ENCODE measurements at regions not wholly inside any gene's neighbourhood (a gene's known extent, or its start where the extent isn't known, plus 50 kb on each side); places are given as distances from the start of the nearest gene placed in this dataset.

DNA sequence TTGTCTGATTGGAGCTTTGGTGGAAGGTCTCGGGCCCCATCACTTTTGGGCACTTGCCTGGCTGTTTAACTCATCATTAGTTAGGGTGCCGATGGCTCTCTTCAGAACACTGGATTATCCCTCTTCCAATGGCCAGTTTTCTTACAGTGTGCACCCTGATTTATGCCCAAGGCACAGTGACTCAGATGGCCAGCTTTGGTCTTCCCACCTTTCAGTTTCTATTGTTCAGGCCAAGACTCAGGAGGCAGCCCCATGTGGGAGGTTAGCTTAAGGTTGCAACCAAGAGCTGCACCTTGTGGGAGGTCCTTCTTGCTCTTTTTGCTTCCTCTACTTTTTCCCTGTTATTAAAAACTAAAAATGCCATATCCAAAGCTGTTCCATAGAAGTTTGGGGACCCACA, 121.0 kb upstream of the ZNF91 start:
- no peak for DNase-seq
- Histone ChIP-seq H4K8ac (replicated peaks; ENCODE audit: insufficient read length, low read depth, low read length) (no peak overlapping the region), H3K79me1 (ENCODE audit: insufficient read depth, low read depth, low read length, poor library complexity, severe bottlenecking) (no peaks in the 10 kb centered on the region), H3K9me3 (ENCODE audit: control insufficient read depth, low read depth, low read length) (peaks cover 47% of the 10 kb centered on the region), H3K4ac (ENCODE audit: low read depth, low read length) (no peak overlapping the region), H3K79me2 (ENCODE audit: insufficient read depth, low read length) (no peaks in the 10 kb centered on the region), H3K9ac (ENCODE audit: extremely low read depth, insufficient read length, low read length) (no peak overlapping the region), H3K4me1 (ENCODE audit: insufficient read depth, low read length) (no peaks in the 10 kb centered on the region), H3K4me2 (ENCODE audit: insufficient read depth, insufficient read length, low read length) (no peak overlapping the region), H2BK20ac (ENCODE audit: low read depth, low read length, poor library complexity, severe bottlenecking) (no peak overlapping the region), H4K20me1 (ENCODE audit: control insufficient read depth, insufficient read depth, insufficient read length) (no peaks in the 10 kb centered on the region), H2AK5ac (ENCODE audit: insufficient read length, low read length) (no peak overlapping the region), H4K5ac (ENCODE audit: insufficient read length, low read depth, low read length) (no peak overlapping the region), H2AFZ (ENCODE audit: low read length) (no peak overlapping the region), H3K56ac (ENCODE audit: insufficient read length, low read depth, low read length) (no peak overlapping the region), H3K27me3 (ENCODE audit: insufficient read depth, low read length) (no peaks in the 10 kb centered on the region), H2BK12ac (ENCODE audit: insufficient read length, low read depth, low read length) (no peak overlapping the region), H3K23ac (ENCODE audit: insufficient read length, low read depth, low read length) (no peak overlapping the region), H2BK5ac (ENCODE audit: insufficient read length, low read length) (no peak overlapping the region), H2BK15ac (ENCODE audit: low read depth, low read length) (no peak overlapping the region), H3T11ph (ENCODE audit: low read length) (no peak overlapping the region), H3K23me2 (ENCODE audit: insufficient read length, low read depth, low read length, poor library complexity, severe bottlenecking) (no peaks in the 10 kb centered on the region), H3K27ac (ENCODE audit: insufficient read length, low read depth, low read length) (no peak overlapping the region), H3K18ac (ENCODE audit: insufficient read length, low read depth, low read length) (no peak overlapping the region), H3K14ac (ENCODE audit: insufficient read depth, low read length) (no peak overlapping the region), H2BK120ac (ENCODE audit: low read depth, low read length, poor library complexity, severe bottlenecking) (no peak overlapping the region), H4K91ac (ENCODE audit: insufficient read length, low read depth, low read length) (no peak overlapping the region)
- H3K9me3 Mint-ChIP-seq, result peaks cover 93 to 94% of the 10 kb centered on the region in 2 experiments
- H3K27me3 Mint-ChIP-seq (ENCODE audit: low read depth), result peaks cover 2% of the 10 kb centered on the region; the same call in 1 of the 2 replicates
- peaks cover 0 to 32% (median 2%) of the 10 kb centered on the region in 3 experiments; a peak in 4 of 7 replicates for H3K36me3 Mint-ChIP-seq (ENCODE audit: insufficient read depth in 1 of 3, low read depth in 3 of 3)
- H3K27ac Mint-ChIP-seq, result no peak overlapping the region
- no peaks in the 10 kb centered on the region for H3K4me1 Mint-ChIP-seq
- no peak overlapping the region for H3K4me3 Mint-ChIP-seq
- no CpG with 5 or more reads among the region's 2 CpGs for WGBS (ENCODE audit: extremely low coverage, insufficient read length, low lambda C conversion rate)
- TF ChIP-seq, protein P1, sequence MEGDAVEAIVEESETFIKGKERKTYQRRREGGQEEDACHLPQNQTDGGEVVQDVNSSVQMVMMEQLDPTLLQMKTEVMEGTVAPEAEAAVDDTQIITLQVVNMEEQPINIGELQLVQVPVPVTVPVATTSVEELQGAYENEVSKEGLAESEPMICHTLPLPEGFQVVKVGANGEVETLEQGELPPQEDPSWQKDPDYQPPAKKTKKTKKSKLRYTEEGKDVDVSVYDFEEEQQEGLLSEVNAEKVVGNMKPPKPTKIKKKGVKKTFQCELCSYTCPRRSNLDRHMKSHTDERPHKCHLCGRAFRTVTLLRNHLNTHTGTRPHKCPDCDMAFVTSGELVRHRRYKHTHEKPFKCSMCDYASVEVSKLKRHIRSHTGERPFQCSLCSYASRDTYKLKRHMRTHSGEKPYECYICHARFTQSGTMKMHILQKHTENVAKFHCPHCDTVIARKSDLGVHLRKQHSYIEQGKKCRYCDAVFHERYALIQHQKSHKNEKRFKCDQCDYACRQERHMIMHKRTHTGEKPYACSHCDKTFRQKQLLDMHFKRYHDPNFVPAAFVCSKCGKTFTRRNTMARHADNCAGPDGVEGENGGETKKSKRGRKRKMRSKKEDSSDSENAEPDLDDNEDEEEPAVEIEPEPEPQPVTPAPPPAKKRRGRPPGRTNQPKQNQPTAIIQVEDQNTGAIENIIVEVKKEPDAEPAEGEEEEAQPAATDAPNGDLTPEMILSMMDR (conservative IDR thresholded peaks at IDR 0.05), result no peak

Measured in H9 (cell line).